GM19240 (cell line): ENCODE measurements at regions not wholly inside any gene's neighbourhood (a gene's known extent, or its start where the extent isn't known, plus 50 kb on each side); places are given as distances from the start of the nearest gene placed in this dataset.

Source experiments
- DNase-seq: peaks from one replicate; pipeline ENCODE4 v3.0.0; 2011; ENCODE audit warnings: low spot score; ENCODE audit not compliant: insufficient read length

DNA sequence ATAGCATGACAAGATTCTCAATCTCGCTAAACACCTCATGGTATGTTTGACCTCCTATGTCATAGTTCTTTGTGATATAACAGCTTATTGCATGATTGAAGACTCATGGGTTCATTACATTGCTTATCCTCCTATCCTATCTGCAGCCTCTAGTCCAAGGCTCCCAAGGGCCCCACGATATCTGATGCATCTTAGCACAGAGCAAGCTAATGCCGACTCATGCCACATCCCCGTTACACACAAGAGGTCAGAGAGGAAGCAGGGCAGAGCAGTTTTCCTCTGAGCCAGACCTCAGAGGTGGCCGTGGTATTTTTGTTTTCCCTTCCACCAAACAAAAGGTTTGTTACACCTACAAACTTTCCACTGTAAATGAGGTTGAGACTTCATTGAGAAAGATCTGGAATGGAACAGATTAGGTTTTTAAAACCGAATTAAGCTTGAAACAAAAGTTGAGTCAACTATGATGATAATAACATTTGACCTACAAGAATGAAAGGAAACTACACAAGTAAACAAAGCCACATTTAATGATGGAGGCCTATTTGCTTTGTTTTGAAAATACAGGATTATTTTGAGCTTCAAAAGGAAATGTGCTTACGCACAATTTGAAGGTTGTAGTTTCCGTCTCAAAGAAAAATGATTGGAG, 133.9 kb upstream of the MYLIP start:
- no peak for DNase-seq

- DNase-seq, result no peak
Measured at GRCh38 chr6:15993716-15994228, 135.1 kb upstream of the MYLIP start.

DNA sequence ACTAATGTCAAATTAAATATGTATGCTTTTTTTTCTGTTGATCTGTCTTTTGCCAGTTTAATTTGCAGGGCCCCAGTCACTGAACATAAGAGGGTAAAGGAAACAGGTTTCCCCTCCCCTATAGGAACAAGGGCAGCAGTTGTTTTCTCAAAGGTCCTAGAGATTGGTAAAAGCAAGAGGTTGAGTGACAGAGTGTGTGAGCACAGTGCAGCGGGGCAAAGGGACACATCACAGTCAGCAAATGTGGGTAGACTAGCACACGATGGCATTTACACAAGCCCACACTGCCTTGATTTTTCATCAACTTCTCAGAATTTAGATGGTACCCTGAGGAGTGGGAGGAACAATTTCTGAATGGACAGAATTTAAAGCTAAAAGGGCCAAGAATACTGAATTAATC, 138.7 kb upstream of the MYLIP start:
- no peak for DNase-seq

DNA sequence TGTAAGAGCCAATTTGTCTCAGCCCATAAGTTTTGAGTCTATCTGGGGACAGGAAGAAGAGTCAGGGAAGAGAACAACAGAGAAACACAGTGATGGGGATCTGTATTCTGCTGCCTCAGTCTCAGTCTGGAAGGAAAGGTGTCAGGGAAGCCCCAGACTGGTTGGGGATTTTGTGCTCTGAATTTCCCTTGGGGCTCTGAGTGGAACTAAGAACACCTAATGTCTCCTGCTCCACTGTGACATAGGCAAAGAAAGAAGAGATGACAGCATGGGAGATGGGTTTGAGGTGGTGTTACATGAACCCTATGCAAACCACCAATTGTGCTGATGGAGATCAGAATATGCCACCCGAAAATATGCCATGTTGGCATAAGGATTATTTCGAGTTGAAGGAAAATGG, 139.5 kb upstream of the MYLIP start:
- peak; percentile 23 for DNase-seq

GRCh38 chr6:15987569-15987968, 141.3 kb upstream of the MYLIP start:
- no peak for DNase-seq

DNA sequence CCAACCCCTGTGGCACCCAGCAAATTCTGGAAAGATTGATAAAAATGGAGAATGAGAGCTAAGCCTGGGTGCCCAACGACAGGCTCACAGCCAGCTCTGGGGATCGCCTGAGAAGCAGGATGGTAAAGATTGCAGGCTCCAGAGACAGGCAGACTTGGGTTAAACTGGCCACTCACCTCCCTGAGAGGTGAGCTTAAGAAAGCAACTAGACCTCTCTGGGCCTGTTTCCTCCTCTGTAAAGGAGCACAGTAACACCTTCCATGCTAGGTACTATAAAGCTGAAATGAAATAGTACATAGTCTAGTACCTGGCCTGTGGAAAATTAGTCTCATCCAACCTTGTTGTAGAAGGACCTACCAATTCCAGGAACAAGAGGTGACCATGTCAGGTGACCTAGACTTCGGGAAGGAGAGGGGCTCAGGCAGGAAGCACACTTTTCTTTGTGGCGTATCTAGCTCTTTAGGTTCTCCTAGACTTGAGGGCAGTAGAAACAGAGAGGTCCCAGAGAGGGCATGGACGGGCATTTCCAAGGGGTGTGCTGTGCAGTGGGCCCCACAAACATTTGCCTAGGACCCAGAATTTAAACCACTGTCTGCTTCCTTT, 142.8 kb upstream of the MYLIP start:
- DNase-seq, result no peak

DNA sequence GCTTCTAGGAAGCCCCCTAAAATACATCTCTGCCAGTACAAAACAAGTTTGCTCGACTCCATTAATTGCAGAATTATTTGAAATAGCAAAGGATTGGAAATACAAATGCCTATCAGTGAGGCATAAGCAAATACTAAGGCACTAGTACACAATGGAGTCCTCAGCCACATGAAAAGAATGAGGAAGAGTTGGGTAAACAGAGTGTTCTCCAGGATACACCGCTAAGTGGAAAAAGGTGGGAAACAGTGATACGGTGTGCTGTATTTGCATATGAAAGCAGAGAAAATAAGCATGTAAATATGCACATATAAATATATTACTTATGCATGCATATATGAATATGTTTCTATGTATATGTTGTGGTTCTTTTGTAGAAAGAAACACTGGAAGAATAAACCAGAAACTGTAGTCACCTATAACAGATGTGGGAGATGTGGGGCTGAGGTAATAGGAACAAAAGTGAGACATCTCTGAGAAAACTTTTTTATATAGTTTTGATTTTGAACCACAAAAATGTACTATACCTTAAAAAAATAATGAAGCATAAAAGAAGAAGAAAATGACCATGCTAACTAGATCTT, 143.4 kb upstream of the MYLIP start:
- no peak for DNase-seq

- DNase-seq, result no peak
Measured at GRCh38 chr6:15981956-15982355, 146.9 kb upstream of the MYLIP start.

DNA sequence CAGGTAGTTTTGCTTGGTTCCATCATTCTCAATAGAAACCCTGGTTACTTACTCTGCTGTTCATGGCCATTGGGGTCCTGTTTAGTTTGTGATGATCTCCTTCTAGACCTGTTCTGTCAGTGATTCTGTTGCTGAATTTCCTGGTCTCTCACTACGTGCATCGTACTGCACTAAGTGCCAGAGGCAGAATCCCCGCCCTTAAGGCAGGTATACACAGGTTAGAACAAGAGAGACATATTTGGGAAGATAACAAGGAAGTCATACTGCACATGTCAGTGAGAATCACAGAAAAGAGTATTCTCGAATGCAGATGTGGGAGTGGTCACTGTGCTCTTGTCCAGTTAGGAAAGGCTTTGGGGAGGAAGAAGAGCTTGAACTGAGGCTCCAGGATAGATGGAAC, 148.1 kb upstream of the MYLIP start:
- no peak for DNase-seq

DNA sequence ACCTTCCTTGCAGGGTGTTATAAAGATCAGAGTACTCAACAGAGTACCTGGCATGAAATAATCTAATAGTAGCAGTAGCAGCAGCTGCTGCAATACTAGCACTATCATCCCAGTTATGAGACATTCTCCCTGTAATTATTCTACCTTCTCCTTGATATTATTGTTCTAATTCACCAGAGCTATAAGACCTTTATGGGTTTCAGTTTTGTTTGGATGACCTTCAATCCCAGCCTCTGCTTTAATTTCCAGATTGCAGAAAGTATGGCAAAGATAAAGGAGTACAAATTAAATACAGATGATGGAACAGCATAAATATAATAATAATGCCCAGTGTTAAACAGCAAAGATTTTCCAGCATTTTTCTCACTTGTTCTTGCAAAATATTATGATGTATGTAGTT, 150.5 kb upstream of the MYLIP start:
- DNase-seq, result no peak

GRCh38 chr6:15977050-15977449, 151.8 kb upstream of the MYLIP start:
- no peak for DNase-seq

GRCh38 chr6:15974817-15975216, 154.1 kb upstream of the MYLIP start:
- no peak for DNase-seq

DNA sequence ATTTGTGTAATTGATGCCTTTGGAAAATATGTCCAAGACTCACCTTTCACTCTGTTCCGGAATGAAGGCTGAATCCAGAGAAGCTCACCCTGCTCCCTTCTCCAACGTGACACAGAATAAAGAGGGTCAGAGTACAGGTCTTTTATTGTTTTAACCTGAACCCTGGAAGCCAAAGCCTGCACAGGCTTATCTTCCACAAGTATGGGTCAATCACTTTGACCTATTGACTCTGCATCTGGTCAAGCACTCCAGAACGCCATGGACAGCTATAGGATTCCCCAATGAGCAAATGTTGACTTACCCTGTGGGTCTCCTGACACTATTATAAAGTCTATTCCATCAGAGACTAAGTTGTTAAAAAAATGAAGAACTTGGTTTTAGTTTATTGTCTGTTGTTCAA, 158.4 kb upstream of the MYLIP start:
- DNase-seq, result no peak

- DNase-seq, result no peak
Measured at GRCh38 chr6:15969236-15969778, 159.6 kb upstream of the MYLIP start.

DNA sequence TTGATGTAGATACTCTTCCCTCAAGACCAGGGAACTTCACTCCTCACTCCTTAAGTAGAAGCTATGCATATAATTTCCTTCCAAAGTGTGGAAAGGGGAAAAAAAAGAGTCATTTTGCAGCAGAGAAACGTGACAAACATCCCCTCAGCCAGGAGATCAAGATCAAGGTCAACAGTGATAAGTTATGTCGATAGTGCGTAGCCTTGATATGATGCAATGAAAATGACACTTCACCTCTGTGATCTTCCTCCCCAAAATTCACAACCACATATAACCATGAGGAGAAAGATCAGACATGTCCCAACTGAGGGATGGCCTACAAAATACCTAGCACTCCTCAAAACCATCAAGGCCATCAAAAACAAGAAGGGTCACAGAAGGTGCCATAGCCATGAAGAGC, 160.4 kb upstream of the MYLIP start:
- no peak for DNase-seq

DNA sequence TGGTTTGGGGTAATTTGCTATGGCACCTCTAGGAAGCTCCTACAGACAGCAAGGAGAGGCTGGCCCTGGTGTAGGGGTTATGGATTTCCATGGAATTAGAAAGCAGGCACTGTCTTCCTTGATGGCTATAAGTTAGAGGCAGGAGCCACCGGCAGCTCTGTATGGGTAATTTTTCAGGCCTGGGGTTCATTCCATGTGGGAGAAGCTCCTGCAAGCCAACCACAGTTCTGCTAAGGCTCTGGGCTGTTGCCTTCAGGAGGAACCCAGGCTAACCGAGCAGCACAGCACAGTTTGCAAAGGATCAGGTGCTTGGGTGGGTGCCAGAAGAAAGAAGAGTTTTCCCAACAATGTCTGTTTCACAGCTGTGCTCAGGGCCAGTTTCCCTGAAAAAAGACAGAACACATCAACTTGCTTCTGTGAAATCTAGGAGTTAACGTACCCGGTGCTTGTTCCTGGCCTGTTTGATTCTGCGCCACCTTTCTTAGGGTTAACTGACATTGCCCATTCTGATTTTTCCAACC, 162.8 kb upstream of the MYLIP start:
- no peak for DNase-seq

- no peak for DNase-seq
Measured at GRCh38 chr6:15962449-15962764, 166.5 kb upstream of the MYLIP start.

DNA sequence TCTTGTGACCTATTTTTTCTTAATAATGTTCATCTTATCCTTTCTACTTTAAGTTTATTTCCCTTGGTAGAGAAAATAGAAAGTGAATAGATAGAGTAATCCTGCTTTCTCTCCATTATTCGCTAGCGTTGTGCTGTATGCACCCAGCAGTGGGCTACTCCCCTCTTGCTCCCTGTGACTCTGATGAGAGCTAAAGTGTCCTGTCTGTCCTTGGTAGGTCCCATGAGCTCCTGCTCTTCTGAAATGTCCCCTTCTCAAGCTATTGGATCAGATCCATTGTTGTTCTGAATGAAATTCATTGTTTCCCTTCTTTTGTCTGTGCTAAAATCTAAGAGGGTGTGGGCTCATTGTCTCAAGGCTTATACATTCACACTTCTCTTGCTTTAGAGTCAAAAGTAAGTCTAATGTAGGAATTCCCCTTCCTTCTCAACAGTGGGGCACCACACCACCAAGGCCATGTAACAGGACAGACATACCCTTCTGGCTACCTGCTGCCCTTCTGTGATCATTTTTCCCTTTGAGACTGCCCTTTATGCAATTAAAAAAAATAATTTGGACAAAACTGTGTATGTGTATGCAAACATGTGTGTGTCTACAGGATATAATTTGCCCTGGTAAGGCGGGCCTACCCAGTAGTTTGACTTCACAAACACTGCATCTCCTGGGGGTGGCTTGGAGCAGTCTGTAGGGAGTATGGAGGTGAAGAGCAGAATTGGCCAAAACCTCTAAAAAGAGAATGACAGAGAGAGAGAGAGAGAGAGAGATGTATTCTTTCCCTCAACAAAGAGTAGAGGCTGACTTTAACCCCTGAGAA, 167.0 kb upstream of the MYLIP start:
- no peak for DNase-seq

- DNase-seq, result no peak
Measured at GRCh38 chr6:15960740-15961634, 167.9 kb upstream of the MYLIP start.

DNA sequence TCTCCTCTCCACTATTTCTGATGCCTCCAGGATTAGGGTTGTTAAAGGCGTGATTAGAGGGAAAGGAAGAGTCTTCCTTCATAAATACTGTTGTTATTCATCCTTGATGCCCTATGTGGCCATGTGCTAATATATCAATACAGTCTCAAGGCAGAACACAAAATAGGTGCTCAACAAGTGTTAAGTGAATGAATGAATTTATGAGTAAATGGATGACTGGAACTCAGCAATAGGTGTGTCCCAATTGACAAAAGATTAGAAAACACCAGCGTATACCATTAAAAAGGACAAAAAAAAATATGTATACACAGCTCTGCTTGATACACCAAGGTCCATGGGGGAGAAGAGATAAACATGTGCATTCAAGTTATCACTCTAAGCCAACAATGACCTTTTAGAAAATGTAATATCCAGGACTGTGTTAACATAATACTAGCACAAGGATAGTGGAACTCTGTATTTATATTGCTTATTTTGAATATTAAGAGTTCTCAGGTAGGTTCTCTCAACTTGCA, 171.2 kb upstream of the MYLIP start:
- DNase-seq, result no peak
